Rectal smooth muscle tissue (tissue), 1 donor: ENCODE measurements at regions not wholly inside any gene's neighbourhood (a gene's known extent, or its start where the extent isn't known, plus 50 kb on each side); places are given as distances from the start of the nearest gene placed in this dataset.

Experiments used
- H3K27ac ChIP-seq: one replicate; pipeline ENCODE4 v1.7.0; 2013; ENCODE audit warnings: low read depth, low read length, inconsistent platforms
- H3K27me3 ChIP-seq: one replicate; pipeline ENCODE4 v1.7.0; 2013; ENCODE audit warnings: low read length; ENCODE audit not compliant: control insufficient read depth, insufficient read depth
- H3K36me3 ChIP-seq: one replicate; pipeline ENCODE4 v1.7.0; 2013; ENCODE audit warnings: low read length; ENCODE audit not compliant: control insufficient read depth, insufficient read depth
- H3K4me1 ChIP-seq: one replicate; pipeline ENCODE4 v1.7.0; 2013; ENCODE audit warnings: low read length; ENCODE audit not compliant: control insufficient read depth, insufficient read depth
- H3K4me3 ChIP-seq: one replicate; pipeline ENCODE4 v1.7.0; 2013; ENCODE audit warnings: low read length
- H3K9ac ChIP-seq: one replicate; pipeline ENCODE4 v1.7.0; 2013; ENCODE audit warnings: low read length

GRCh38 chr18:79616651-79617510, 62.7 kb upstream of the CTDP1 start:
- H3K9ac ChIP-seq = no peak overlapping the region
- H3K27ac ChIP-seq = no peak overlapping the region

GRCh38 chr18:79617511-79618500, 61.8 kb upstream of the CTDP1 start:
- H3K4me3 ChIP-seq = no peak overlapping the region
- H3K36me3 ChIP-seq = no peaks in the 10 kb centered on the region
- H3K27me3 ChIP-seq = no peaks in the 10 kb centered on the region
- no peak overlapping the region for H3K9ac ChIP-seq
- no peak overlapping the region for H3K27ac ChIP-seq
- no peaks in the 10 kb centered on the region for H3K4me1 ChIP-seq

More at GRCh38 chr18:79616651-79617510, 62.7 kb upstream of the CTDP1 start:
- Histone ChIP-seq H3K27me3 (no peaks in the 10 kb centered on the region), H3K36me3 (no peaks in the 10 kb centered on the region), H3K4me1 (no peaks in the 10 kb centered on the region), H3K4me3 (no peak overlapping the region)

- no peak overlapping the region for H3K9ac ChIP-seq
- H3K4me1 ChIP-seq = no peaks in the 10 kb centered on the region
- no peaks in the 10 kb centered on the region for H3K27me3 ChIP-seq
- no peak overlapping the region for H3K4me3 ChIP-seq
- no peak overlapping the region for H3K27ac ChIP-seq
- no peaks in the 10 kb centered on the region for H3K36me3 ChIP-seq
Measured at GRCh38 chr18:79620576-79621165, 58.9 kb upstream of the CTDP1 start.

GRCh38 chr18:79621501-79621900, 58.1 kb upstream of the CTDP1 start:
- no peaks in the 10 kb centered on the region for H3K4me1 ChIP-seq
- no peak overlapping the region for H3K4me3 ChIP-seq
- H3K36me3 ChIP-seq = no peaks in the 10 kb centered on the region
- no peak overlapping the region for H3K9ac ChIP-seq
- H3K27ac ChIP-seq = no peak overlapping the region
- H3K27me3 ChIP-seq = no peaks in the 10 kb centered on the region

- no peak overlapping the region for H3K9ac ChIP-seq
- no peaks in the 10 kb centered on the region for H3K36me3 ChIP-seq
- no peaks in the 10 kb centered on the region for H3K4me1 ChIP-seq
- no peak overlapping the region for H3K4me3 ChIP-seq
- no peak overlapping the region for H3K27ac ChIP-seq
- H3K27me3 ChIP-seq = no peaks in the 10 kb centered on the region
Measured at GRCh38 chr18:79622004-79622403, 57.6 kb upstream of the CTDP1 start.

- no peaks in the 10 kb centered on the region for H3K4me1 ChIP-seq
- H3K27ac ChIP-seq = no peak overlapping the region
- no peak overlapping the region for H3K9ac ChIP-seq
- no peak overlapping the region for H3K4me3 ChIP-seq
- H3K36me3 ChIP-seq = no peaks in the 10 kb centered on the region
- no peaks in the 10 kb centered on the region for H3K27me3 ChIP-seq
Measured at GRCh38 chr18:79624356-79625170, 55.0 kb upstream of the CTDP1 start.

- no peaks in the 10 kb centered on the region for H3K27me3 ChIP-seq
- H3K27ac ChIP-seq = no peak overlapping the region
- H3K4me1 ChIP-seq = no peaks in the 10 kb centered on the region
- H3K9ac ChIP-seq = no peak overlapping the region
- H3K36me3 ChIP-seq = no peaks in the 10 kb centered on the region
- H3K4me3 ChIP-seq = no peak overlapping the region
Measured at GRCh38 chr18:79625195-79625923, 54.2 kb upstream of the CTDP1 start.

- Histone ChIP-seq H3K27ac (no peak overlapping the region), H3K27me3 (no peaks in the 10 kb centered on the region)
Measured at GRCh38 chr18:79625924-79626561, 53.6 kb upstream of the CTDP1 start.

GRCh38 chr18:79626905-79627749, 52.5 kb upstream of the CTDP1 start:
- H3K4me3 ChIP-seq = no peak overlapping the region
- H3K9ac ChIP-seq = no peak overlapping the region
- H3K4me1 ChIP-seq = no peaks in the 10 kb centered on the region
- H3K27me3 ChIP-seq = no peaks in the 10 kb centered on the region
- H3K27ac ChIP-seq = no peak overlapping the region
- no peaks in the 10 kb centered on the region for H3K36me3 ChIP-seq

More at GRCh38 chr18:79625924-79626561, 53.6 kb upstream of the CTDP1 start:
- H3K4me1 ChIP-seq = no peaks in the 10 kb centered on the region
- H3K4me3 ChIP-seq = no peak overlapping the region
- H3K9ac ChIP-seq = no peak overlapping the region
- no peaks in the 10 kb centered on the region for H3K36me3 ChIP-seq

- no peak overlapping the region for H3K27ac ChIP-seq
- H3K4me3 ChIP-seq = no peak overlapping the region
- no peaks in the 10 kb centered on the region for H3K36me3 ChIP-seq
- no peaks in the 10 kb centered on the region for H3K4me1 ChIP-seq
- H3K9ac ChIP-seq = no peak overlapping the region
- H3K27me3 ChIP-seq = no peaks in the 10 kb centered on the region
Measured at GRCh38 chr18:79627750-79628294, 51.8 kb upstream of the CTDP1 start.
